Stimulated activated effector memory CD8-positive, alpha-beta T cell treated with anti-CD3 and anti-CD28 coated beads, Interleukin-12 subunit alpha, Interleukin-12 subunit beta, amount 100 ng/mL, for 72 hours (primary cell): ENCODE measurements at regions not wholly inside any gene's neighbourhood (a gene's known extent, or its start where the extent isn't known, plus 50 kb on each side); places are given as distances from the start of the nearest gene placed in this dataset.
A peak's percentile ranks its signal among the peaks of the same experiment; 100 is the strongest.

ENCODE experiments used
- ATAC-seq: fragments of 150-1000 bp; cut with Tn5 transposase; 2 replicates; pipeline ENCODE4 v1.10.0; 2021
- DNase-seq, 2 donors: peaks; one replicate each; pipeline ENCODE4 v3.0.0; 2021 to 2022; ENCODE audit warnings: low spot score in 2 of 2
- H3K27ac Mint-ChIP-seq: one replicate; pipeline ENCODE4 v1.8.0; 2022; ENCODE audit warnings: mild to moderate bottlenecking, mixed read lengths
- H3K36me3 Mint-ChIP-seq: one replicate; pipeline ENCODE4 v1.8.0; 2022; ENCODE audit warnings: mild to moderate bottlenecking, mixed read lengths
- H3K4me1 Mint-ChIP-seq: one replicate; pipeline ENCODE4 v1.8.0; 2022; ENCODE audit warnings: mixed read lengths
- H3K4me3 Mint-ChIP-seq: one replicate; pipeline ENCODE4 v1.8.0; 2022; ENCODE audit warnings: mild to moderate bottlenecking, mixed read lengths
- H3K9me3 Mint-ChIP-seq: one replicate; pipeline ENCODE4 v1.8.0; 2022; ENCODE audit warnings: mixed read lengths

GRCh38 chr6:138571585-138572166, 72.4 kb upstream of the NHSL1 start:
- Mint-ChIP-seq H3K9me3 (no peaks in the 10 kb centered on the region), H3K36me3 (no peaks in the 10 kb centered on the region), H3K4me3 (no peak overlapping the region), H3K4me1 (no peaks in the 10 kb centered on the region), H3K27ac (no peak overlapping the region)
- DNase-seq (no peak), ATAC-seq (no peak)

- Mint-ChIP-seq H3K9me3 (no peaks in the 10 kb centered on the region), H3K27ac (no peak overlapping the region), H3K4me3 (no peak overlapping the region), H3K4me1 (no peaks in the 10 kb centered on the region), H3K36me3 (no peaks in the 10 kb centered on the region)
- ATAC-seq (peak; percentile 53), DNase-seq (no peak)
These were observed 73.0 kb upstream of the NHSL1 start for GRCh38 chr6:138572167-138572875.

GRCh38 chr6:138572885-138573284, 73.6 kb upstream of the NHSL1 start:
- Mint-ChIP-seq H3K27ac (no peak overlapping the region), H3K9me3 (no peaks in the 10 kb centered on the region), H3K36me3 (no peaks in the 10 kb centered on the region), H3K4me3 (no peak overlapping the region), H3K4me1 (no peaks in the 10 kb centered on the region)
- ATAC-seq (no peak), DNase-seq (no peak)

- ATAC-seq: no peak
- H3K9me3 Mint-ChIP-seq: no peaks in the 10 kb centered on the region
- H3K4me3 Mint-ChIP-seq: no peak overlapping the region
- H3K27ac Mint-ChIP-seq: no peak overlapping the region
- no peaks in the 10 kb centered on the region for H3K4me1 Mint-ChIP-seq
- no peak for DNase-seq
- no peaks in the 10 kb centered on the region for H3K36me3 Mint-ChIP-seq
These were observed 76.0 kb upstream of the NHSL1 start for GRCh38 chr6:138575257-138575656.

GRCh38 chr6:138576313-138576712, 77.0 kb upstream of the NHSL1 start:
- no peak for ATAC-seq

GRCh38 chr6:138577151-138577915, 78.0 kb upstream of the NHSL1 start:
- Mint-ChIP-seq H3K27ac (no peak overlapping the region), H3K4me1 (no peaks in the 10 kb centered on the region), H3K4me3 (no peak overlapping the region), H3K36me3 (no peaks in the 10 kb centered on the region), H3K9me3 (no peaks in the 10 kb centered on the region)
- DNase-seq (no peak), ATAC-seq (peak; percentile 57)

More at GRCh38 chr6:138576313-138576712, 77.0 kb upstream of the NHSL1 start:
- no peak for DNase-seq
- no peaks in the 10 kb centered on the region for H3K4me1 Mint-ChIP-seq
- H3K36me3 Mint-ChIP-seq: no peaks in the 10 kb centered on the region
- no peak overlapping the region for H3K4me3 Mint-ChIP-seq
- H3K9me3 Mint-ChIP-seq: no peaks in the 10 kb centered on the region
- no peak overlapping the region for H3K27ac Mint-ChIP-seq

GRCh38 chr6:138580040-138580439, 80.7 kb upstream of the NHSL1 start:
- no peak for ATAC-seq
- no peaks in the 10 kb centered on the region for H3K4me1 Mint-ChIP-seq
- no peak overlapping the region for H3K4me3 Mint-ChIP-seq
- no peaks in the 10 kb centered on the region for H3K9me3 Mint-ChIP-seq
- DNase-seq: no peak
- no peaks in the 10 kb centered on the region for H3K36me3 Mint-ChIP-seq
- H3K27ac Mint-ChIP-seq: no peak overlapping the region

GRCh38 chr6:138580801-138581200, 81.5 kb upstream of the NHSL1 start:
- H3K9me3 Mint-ChIP-seq: no peaks in the 10 kb centered on the region
- no peak overlapping the region for H3K4me3 Mint-ChIP-seq
- ATAC-seq (no peak), DNase-seq (no peak)
- H3K4me1 Mint-ChIP-seq: no peaks in the 10 kb centered on the region
- H3K36me3 Mint-ChIP-seq: no peaks in the 10 kb centered on the region
- no peak overlapping the region for H3K27ac Mint-ChIP-seq

GRCh38 chr6:138582573-138582972, 83.3 kb upstream of the NHSL1 start:
- ATAC-seq: no peak
- no peak overlapping the region for H3K4me3 Mint-ChIP-seq
- H3K9me3 Mint-ChIP-seq: no peaks in the 10 kb centered on the region
- no peak for DNase-seq
- no peaks in the 10 kb centered on the region for H3K4me1 Mint-ChIP-seq
- H3K27ac Mint-ChIP-seq: no peak overlapping the region
- no peaks in the 10 kb centered on the region for H3K36me3 Mint-ChIP-seq

GRCh38 chr6:138586638-138587037, 87.3 kb upstream of the NHSL1 start:
- peaks cover 6% of the 10 kb centered on the region for H3K4me1 Mint-ChIP-seq
- no peak overlapping the region for H3K4me3 Mint-ChIP-seq
- H3K36me3 Mint-ChIP-seq: no peaks in the 10 kb centered on the region
- ATAC-seq (peak; percentile 19), DNase-seq (no peak)
- no peaks in the 10 kb centered on the region for H3K9me3 Mint-ChIP-seq
- no peak overlapping the region for H3K27ac Mint-ChIP-seq

GRCh38 chr6:138588805-138589434, 89.6 kb upstream of the NHSL1 start:
- Mint-ChIP-seq H3K36me3 (no peaks in the 10 kb centered on the region), H3K27ac (no peak overlapping the region), H3K4me3 (no peak overlapping the region), H3K4me1 (peaks cover 20% of the 10 kb centered on the region), H3K9me3 (no peaks in the 10 kb centered on the region)
- ATAC-seq (no peak), DNase-seq (peak; percentile 36 to 71)

- H3K27ac Mint-ChIP-seq: no peak overlapping the region
- no peaks in the 10 kb centered on the region for H3K9me3 Mint-ChIP-seq
- H3K4me1 Mint-ChIP-seq: peaks cover 26% of the 10 kb centered on the region
- ATAC-seq: no peak
- peak; percentile 14 to 64 for DNase-seq
- H3K4me3 Mint-ChIP-seq: no peak overlapping the region
- H3K36me3 Mint-ChIP-seq: no peaks in the 10 kb centered on the region
These were observed 91.8 kb upstream of the NHSL1 start for GRCh38 chr6:138590796-138591709.

GRCh38 chr6:138592749-138593123, 93.4 kb upstream of the NHSL1 start:
- DNase-seq (no peak), ATAC-seq (no peak)
- Mint-ChIP-seq H3K4me3 (peak overlapping the region; percentile 65), H3K9me3 (no peaks in the 10 kb centered on the region), H3K27ac (peak overlapping the region; percentile 60), H3K4me1 (peaks cover 26% of the 10 kb centered on the region), H3K36me3 (no peaks in the 10 kb centered on the region)

- peak overlapping the region; percentile 65 for H3K4me3 Mint-ChIP-seq
- peak; percentile 11 to 65 for DNase-seq
- H3K9me3 Mint-ChIP-seq: no peaks in the 10 kb centered on the region
- no peaks in the 10 kb centered on the region for H3K36me3 Mint-ChIP-seq
- H3K27ac Mint-ChIP-seq: peak overlapping the region; percentile 60
- H3K4me1 Mint-ChIP-seq: peaks cover 26% of the 10 kb centered on the region
- ATAC-seq: peak; percentile 99
These were observed 94.0 kb upstream of the NHSL1 start for GRCh38 chr6:138593124-138593877.
